ENCODE measurements at regions not wholly inside any gene's neighbourhood (a gene's known extent, or its start where the extent isn't known, plus 50 kb on each side); places are given as distances from the start of the nearest gene placed in this dataset.

- DNase-seq (ENCODE audit: low read depth, low spot score), result no peak
- intact Hi-C loops (cut with micrococcal nuclease), result no loop called here
- Histone ChIP-seq H3K4me2 (ENCODE audit: low read length) (no peak overlapping the region), H3K9ac (ENCODE audit: low read length) (no peak overlapping the region), H3K36me3 (ENCODE audit: control insufficient read depth in 1 of 2, insufficient read depth in 2 of 2, low read length in 2 of 2) (no peaks in the 10 kb centered on the region), H4K20me1 (ENCODE audit: insufficient read depth) (no peaks in the 10 kb centered on the region), H3K27ac (ENCODE audit: low read depth, low read length) (no peak overlapping the region), H2AFZ (ENCODE audit: low read depth, low read length, poor library complexity, severe bottlenecking) (no peak overlapping the region), H3K79me2 (ENCODE audit: insufficient read depth, low read length) (no peaks in the 10 kb centered on the region), H3K4me3 (replicated peaks in 1 of 2; ENCODE audit: low read depth in 1 of 2, low read length in 2 of 2) (no peak overlapping the region), H3K9me3 (ENCODE audit: control insufficient read depth in 1 of 2, insufficient read depth in 1 of 2, low read depth in 1 of 2, low read length in 2 of 2) (no peaks in the 10 kb centered on the region), H3K4me1 (ENCODE audit: control insufficient read depth in 1 of 2, insufficient read depth in 2 of 2, low read length in 2 of 2) (no peaks in the 10 kb centered on the region), H3K9me2 (ENCODE audit: insufficient read depth) (no peaks in the 10 kb centered on the region), H3K27me3 (ENCODE audit: insufficient read depth, low read length) (peaks cover 10% of the 10 kb centered on the region; the same call in 1 of the 2 replicates)
- no TSS peak for BruUV-seq (replicated peaks)
- ChIA-PET CTCF (no interaction called here), POLR2A (no interaction called here), RAD21 (ENCODE audit: low non-redundant PET in 1 of 2, low total read pairs in 2 of 2, uncharacterized antibody in 2 of 2, unreplicated experiment in 2 of 2) (no interaction called here)
- ATAC-seq, result no peak
- TF ChIP-seq CBX3 (IDR thresholded peaks at IDR 0.05; ENCODE audit: low read depth) (no peak), CTCF (IDR thresholded peaks at IDR 0.05 in 2 of 3, conservative IDR thresholded peaks at IDR 0.05 in 1 of 3; ENCODE audit: borderline replicate concordance in 1 of 3, insufficient read depth in 1 of 3, low read depth in 2 of 3, low read length in 2 of 3) (no peak), POLR2AphosphoS5 (IDR thresholded peaks at IDR 0.05; ENCODE audit: low read depth, low read length) (no peak), EGR1 (IDR thresholded peaks at IDR 0.05; ENCODE audit: low read depth) (no peak), ZBTB33 (IDR thresholded peaks at IDR 0.05; ENCODE audit: extremely low read depth, insufficient replicate concordance, low read length) (no peak), ATF3 (IDR thresholded peaks at IDR 0.05) (no peak), ZNF274 (IDR thresholded peaks at IDR 0.05; ENCODE audit: low read depth, low read length) (no peak), SRF (IDR thresholded peaks at IDR 0.05; ENCODE audit: low read depth) (no peak), RAD21 (IDR thresholded peaks at IDR 0.05; ENCODE audit: low read depth) (no peak)
Observed at GRCh38 chr2:23149777-23150176, 235.2 kb upstream of the KLHL29 start.
